ENCODE measurements at regions not wholly inside any gene's neighbourhood (a gene's known extent, or its start where the extent isn't known, plus 50 kb on each side); places are given as distances from the start of the nearest gene placed in this dataset.

DNA sequence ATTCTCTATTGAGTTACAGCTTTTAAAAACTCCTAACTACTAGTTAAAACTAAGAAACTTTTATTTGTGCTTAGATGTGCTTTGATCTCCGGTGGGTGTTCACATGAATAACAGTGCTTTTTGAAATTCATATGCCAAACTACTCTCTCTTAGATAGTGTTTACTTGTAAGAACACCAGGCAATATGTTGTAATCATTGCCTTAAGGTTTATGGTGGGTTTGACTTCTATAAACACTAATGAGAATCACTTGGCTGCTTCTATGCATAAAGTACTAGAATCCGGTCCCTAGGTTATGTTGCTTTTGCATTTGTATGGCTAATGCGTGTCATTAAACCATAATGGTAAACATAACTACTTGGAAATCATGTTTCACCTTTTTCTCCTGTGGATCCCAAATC, 203.9 kb upstream of the VSTM2A start (continued):
- TF ChIP-seq, protein P1, sequence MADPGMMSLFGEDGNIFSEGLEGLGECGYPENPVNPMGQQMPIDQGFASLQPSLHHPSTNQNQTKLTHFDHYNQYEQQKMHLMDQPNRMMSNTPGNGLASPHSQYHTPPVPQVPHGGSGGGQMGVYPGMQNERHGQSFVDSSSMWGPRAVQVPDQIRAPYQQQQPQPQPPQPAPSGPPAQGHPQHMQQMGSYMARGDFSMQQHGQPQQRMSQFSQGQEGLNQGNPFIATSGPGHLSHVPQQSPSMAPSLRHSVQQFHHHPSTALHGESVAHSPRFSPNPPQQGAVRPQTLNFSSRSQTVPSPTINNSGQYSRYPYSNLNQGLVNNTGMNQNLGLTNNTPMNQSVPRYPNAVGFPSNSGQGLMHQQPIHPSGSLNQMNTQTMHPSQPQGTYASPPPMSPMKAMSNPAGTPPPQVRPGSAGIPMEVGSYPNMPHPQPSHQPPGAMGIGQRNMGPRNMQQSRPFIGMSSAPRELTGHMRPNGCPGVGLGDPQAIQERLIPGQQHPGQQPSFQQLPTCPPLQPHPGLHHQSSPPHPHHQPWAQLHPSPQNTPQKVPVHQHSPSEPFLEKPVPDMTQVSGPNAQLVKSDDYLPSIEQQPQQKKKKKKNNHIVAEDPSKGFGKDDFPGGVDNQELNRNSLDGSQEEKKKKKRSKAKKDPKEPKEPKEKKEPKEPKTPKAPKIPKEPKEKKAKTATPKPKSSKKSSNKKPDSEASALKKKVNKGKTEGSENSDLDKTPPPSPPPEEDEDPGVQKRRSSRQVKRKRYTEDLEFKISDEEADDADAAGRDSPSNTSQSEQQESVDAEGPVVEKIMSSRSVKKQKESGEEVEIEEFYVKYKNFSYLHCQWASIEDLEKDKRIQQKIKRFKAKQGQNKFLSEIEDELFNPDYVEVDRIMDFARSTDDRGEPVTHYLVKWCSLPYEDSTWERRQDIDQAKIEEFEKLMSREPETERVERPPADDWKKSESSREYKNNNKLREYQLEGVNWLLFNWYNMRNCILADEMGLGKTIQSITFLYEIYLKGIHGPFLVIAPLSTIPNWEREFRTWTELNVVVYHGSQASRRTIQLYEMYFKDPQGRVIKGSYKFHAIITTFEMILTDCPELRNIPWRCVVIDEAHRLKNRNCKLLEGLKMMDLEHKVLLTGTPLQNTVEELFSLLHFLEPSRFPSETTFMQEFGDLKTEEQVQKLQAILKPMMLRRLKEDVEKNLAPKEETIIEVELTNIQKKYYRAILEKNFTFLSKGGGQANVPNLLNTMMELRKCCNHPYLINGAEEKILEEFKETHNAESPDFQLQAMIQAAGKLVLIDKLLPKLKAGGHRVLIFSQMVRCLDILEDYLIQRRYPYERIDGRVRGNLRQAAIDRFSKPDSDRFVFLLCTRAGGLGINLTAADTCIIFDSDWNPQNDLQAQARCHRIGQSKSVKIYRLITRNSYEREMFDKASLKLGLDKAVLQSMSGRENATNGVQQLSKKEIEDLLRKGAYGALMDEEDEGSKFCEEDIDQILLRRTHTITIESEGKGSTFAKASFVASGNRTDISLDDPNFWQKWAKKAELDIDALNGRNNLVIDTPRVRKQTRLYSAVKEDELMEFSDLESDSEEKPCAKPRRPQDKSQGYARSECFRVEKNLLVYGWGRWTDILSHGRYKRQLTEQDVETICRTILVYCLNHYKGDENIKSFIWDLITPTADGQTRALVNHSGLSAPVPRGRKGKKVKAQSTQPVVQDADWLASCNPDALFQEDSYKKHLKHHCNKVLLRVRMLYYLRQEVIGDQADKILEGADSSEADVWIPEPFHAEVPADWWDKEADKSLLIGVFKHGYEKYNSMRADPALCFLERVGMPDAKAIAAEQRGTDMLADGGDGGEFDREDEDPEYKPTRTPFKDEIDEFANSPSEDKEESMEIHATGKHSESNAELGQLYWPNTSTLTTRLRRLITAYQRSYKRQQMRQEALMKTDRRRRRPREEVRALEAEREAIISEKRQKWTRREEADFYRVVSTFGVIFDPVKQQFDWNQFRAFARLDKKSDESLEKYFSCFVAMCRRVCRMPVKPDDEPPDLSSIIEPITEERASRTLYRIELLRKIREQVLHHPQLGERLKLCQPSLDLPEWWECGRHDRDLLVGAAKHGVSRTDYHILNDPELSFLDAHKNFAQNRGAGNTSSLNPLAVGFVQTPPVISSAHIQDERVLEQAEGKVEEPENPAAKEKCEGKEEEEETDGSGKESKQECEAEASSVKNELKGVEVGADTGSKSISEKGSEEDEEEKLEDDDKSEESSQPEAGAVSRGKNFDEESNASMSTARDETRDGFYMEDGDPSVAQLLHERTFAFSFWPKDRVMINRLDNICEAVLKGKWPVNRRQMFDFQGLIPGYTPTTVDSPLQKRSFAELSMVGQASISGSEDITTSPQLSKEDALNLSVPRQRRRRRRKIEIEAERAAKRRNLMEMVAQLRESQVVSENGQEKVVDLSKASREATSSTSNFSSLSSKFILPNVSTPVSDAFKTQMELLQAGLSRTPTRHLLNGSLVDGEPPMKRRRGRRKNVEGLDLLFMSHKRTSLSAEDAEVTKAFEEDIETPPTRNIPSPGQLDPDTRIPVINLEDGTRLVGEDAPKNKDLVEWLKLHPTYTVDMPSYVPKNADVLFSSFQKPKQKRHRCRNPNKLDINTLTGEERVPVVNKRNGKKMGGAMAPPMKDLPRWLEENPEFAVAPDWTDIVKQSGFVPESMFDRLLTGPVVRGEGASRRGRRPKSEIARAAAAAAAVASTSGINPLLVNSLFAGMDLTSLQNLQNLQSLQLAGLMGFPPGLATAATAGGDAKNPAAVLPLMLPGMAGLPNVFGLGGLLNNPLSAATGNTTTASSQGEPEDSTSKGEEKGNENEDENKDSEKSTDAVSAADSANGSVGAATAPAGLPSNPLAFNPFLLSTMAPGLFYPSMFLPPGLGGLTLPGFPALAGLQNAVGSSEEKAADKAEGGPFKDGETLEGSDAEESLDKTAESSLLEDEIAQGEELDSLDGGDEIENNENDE (IDR thresholded peaks at IDR 0.05; ENCODE audit: insufficient replicate concordance, low read length) = no peak
- TF ChIP-seq, protein P2, sequence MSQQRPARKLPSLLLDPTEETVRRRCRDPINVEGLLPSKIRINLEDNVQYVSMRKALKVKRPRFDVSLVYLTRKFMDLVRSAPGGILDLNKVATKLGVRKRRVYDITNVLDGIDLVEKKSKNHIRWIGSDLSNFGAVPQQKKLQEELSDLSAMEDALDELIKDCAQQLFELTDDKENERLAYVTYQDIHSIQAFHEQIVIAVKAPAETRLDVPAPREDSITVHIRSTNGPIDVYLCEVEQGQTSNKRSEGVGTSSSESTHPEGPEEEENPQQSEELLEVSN (IDR thresholded peaks at IDR 0.05) = no peak
- TF ChIP-seq CBX8 (IDR thresholded peaks at IDR 0.05; ENCODE audit: borderline replicate concordance, low read depth, low read length) (no peak), EZH2 (IDR thresholded peaks at IDR 0.05; ENCODE audit: low read depth, low read length, severe bottlenecking) (no peak), GTF2F1 (IDR thresholded peaks at IDR 0.05; ENCODE audit: borderline replicate concordance, low read depth, low read length) (no peak), SIN3A (conservative IDR thresholded peaks at IDR 0.05 in 1 of 2, IDR thresholded peaks at IDR 0.05 in 1 of 2; ENCODE audit: low read depth in 1 of 2, low read length in 2 of 2) (no peak), SAP30 (IDR thresholded peaks at IDR 0.05; ENCODE audit: insufficient read depth, insufficient replicate concordance, low read length) (no peak)
- TF ChIP-seq, protein P3, sequence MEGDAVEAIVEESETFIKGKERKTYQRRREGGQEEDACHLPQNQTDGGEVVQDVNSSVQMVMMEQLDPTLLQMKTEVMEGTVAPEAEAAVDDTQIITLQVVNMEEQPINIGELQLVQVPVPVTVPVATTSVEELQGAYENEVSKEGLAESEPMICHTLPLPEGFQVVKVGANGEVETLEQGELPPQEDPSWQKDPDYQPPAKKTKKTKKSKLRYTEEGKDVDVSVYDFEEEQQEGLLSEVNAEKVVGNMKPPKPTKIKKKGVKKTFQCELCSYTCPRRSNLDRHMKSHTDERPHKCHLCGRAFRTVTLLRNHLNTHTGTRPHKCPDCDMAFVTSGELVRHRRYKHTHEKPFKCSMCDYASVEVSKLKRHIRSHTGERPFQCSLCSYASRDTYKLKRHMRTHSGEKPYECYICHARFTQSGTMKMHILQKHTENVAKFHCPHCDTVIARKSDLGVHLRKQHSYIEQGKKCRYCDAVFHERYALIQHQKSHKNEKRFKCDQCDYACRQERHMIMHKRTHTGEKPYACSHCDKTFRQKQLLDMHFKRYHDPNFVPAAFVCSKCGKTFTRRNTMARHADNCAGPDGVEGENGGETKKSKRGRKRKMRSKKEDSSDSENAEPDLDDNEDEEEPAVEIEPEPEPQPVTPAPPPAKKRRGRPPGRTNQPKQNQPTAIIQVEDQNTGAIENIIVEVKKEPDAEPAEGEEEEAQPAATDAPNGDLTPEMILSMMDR (IDR thresholded peaks at IDR 0.05; ENCODE audit: control extremely low read depth in 1 of 3, insufficient read depth in 1 of 3, low read depth in 1 of 3, low read length in 3 of 3) = no peak

Data from H1 (cell line).